HEK293T (cell line): ENCODE measurements at regions not wholly inside any gene's neighbourhood (a gene's known extent, or its start where the extent isn't known, plus 50 kb on each side); places are given as distances from the start of the nearest gene placed in this dataset.
A peak's percentile ranks its signal among the peaks of the same experiment; 100 is the strongest.

Experiments used
- CTCF ChIA-PET: fragments of 350-600 bp; formaldehyde crosslinking; extraction: SDS; loops from one replicate; lab custom pipeline; 2021; ENCODE audit warnings: antibody characterized with exemption, inconsistent platforms; lab: Yijun Ruan, JAX
- POLR2A ChIA-PET: fragments of 350-600 bp; formaldehyde crosslinking; extraction: SDS; loops from one replicate; lab custom pipeline; 2020; ENCODE audit warnings: antibody characterized with exemption, inconsistent platforms; lab: Yijun Ruan, JAX
- DNase-seq: peaks from one replicate; pipeline ENCODE4 v3.0.0; 2012; ENCODE audit warnings: mixed read lengths; ENCODE audit errors: extremely low spot score
- ARNT ChIP-seq: fragments of 450-650 bp; IDR thresholded peaks from 2 replicates; pipeline ENCODE4 v1.6.1; 2017; ENCODE audit warnings: mild to moderate bottlenecking
- BHLHE40 ChIP-seq: fragments of 450-650 bp; IDR thresholded peaks from 2 replicates; pipeline ENCODE4 v1.6.1; 2016; ENCODE audit warnings: mild to moderate bottlenecking, moderate library complexity, borderline replicate concordance
- CTBP1 ChIP-seq: fragments of 450-650 bp; IDR thresholded peaks from 2 replicates; pipeline ENCODE4 v1.6.1; 2016; ENCODE audit warnings: borderline replicate concordance
- ELF4 ChIP-seq: fragments of 450-650 bp; IDR thresholded peaks from 2 replicates; pipeline ENCODE4 v1.6.1; 2017; ENCODE audit warnings: antibody characterized with exemption
- FOXA1 ChIP-seq: fragments of 450-650 bp; IDR thresholded peaks from 2 replicates; pipeline ENCODE4 v1.6.1; 2016; ENCODE audit warnings: mild to moderate bottlenecking
- FOXK2 ChIP-seq: fragments of 450-650 bp; IDR thresholded peaks from 2 replicates; pipeline ENCODE4 v1.6.1; 2016; ENCODE audit warnings: mild to moderate bottlenecking
- FOXM1 ChIP-seq: fragments of 450-650 bp; IDR thresholded peaks from 2 replicates; pipeline ENCODE4 v1.6.1; 2017; ENCODE audit warnings: mild to moderate bottlenecking, borderline replicate concordance
- HDGF ChIP-seq: fragments of 450-650 bp; IDR thresholded peaks from 2 replicates; pipeline ENCODE4 v1.6.1; 2017; ENCODE audit warnings: antibody characterized with exemption, borderline replicate concordance
- L3MBTL2 ChIP-seq: fragments of 450-650 bp; conservative IDR thresholded peaks from 2 replicates; pipeline ENCODE4 v1.6.1; 2016; ENCODE audit warnings: mild to moderate bottlenecking
- LEF1 ChIP-seq: fragments of 450-650 bp; IDR thresholded peaks from 2 replicates; pipeline ENCODE4 v1.6.1; 2017; ENCODE audit warnings: mild to moderate bottlenecking, borderline replicate concordance
- NFRKB ChIP-seq: fragments of 450-650 bp; IDR thresholded peaks from 2 replicates; pipeline ENCODE4 v1.6.1; 2016; ENCODE audit warnings: mild to moderate bottlenecking, moderate library complexity
- SP1 ChIP-seq: fragments of 450-650 bp; IDR thresholded peaks from 2 replicates; pipeline ENCODE4 v1.6.1; 2017
- SUZ12 ChIP-seq: fragments of 450-650 bp; IDR thresholded peaks from 2 replicates; pipeline ENCODE4 v1.6.1; 2016; ENCODE audit warnings: mild to moderate bottlenecking
- TARDBP ChIP-seq: fragments of 450-650 bp; IDR thresholded peaks from 2 replicates; pipeline ENCODE4 v1.6.1; 2016
- ZNF384 ChIP-seq: fragments of 450-650 bp; IDR thresholded peaks from 2 replicates; pipeline ENCODE4 v1.6.1; 2016
- TF ChIP-seq, protein P1 (sequence below): fragments of 450-650 bp; IDR thresholded peaks from 2 replicates; pipeline ENCODE4 v1.6.1; 2016

DNA sequence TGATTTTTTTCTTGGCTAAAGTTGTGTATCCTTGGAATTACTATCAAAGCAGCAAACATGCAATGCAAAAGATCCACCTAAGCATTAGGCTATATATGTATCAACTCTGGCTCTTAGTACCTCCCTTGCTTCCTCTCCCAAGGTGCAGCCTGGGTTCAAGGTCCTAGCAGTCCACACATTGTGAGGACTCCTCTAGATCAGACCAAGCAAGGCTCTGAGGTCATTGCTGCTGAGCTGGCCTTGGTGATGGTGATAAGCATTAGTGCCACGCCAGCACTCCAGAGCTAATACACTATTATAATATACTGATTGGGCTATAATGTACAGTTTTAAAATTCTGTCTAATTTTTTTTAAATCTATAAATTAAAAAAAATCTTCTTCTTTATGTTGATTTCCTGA lies 196.9 kb upstream of the BTG1 start:
- DNase-seq = no peak
- no peak for TF ChIP-seq FOXM1
- no peak for TF ChIP-seq CTBP1
- TF ChIP-seq, protein P1, sequence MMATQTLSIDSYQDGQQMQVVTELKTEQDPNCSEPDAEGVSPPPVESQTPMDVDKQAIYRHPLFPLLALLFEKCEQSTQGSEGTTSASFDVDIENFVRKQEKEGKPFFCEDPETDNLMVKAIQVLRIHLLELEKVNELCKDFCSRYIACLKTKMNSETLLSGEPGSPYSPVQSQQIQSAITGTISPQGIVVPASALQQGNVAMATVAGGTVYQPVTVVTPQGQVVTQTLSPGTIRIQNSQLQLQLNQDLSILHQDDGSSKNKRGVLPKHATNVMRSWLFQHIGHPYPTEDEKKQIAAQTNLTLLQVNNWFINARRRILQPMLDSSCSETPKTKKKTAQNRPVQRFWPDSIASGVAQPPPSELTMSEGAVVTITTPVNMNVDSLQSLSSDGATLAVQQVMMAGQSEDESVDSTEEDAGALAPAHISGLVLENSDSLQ = no peak
- no peak for TF ChIP-seq L3MBTL2
- TF ChIP-seq BHLHE40 = no peak
- no peak for TF ChIP-seq LEF1
- no peak for TF ChIP-seq NFRKB
- no peak for TF ChIP-seq TARDBP
- no peak for TF ChIP-seq ZNF384
- TF ChIP-seq ELF4 = no peak
- no peak for TF ChIP-seq ARNT
- TF ChIP-seq SUZ12 = no peak
- TF ChIP-seq FOXK2 = no peak
- no peak for TF ChIP-seq FOXA1
- TF ChIP-seq SP1 = no peak
- TF ChIP-seq HDGF = no peak
- CTCF ChIA-PET = interaction anchor here (1.0 kb wide), 1 partner anchor 531 kb away, joined by 3 read pairs; no protein-coding TSS in a partner anchor
- POLR2A ChIA-PET = no interaction called here

DNA sequence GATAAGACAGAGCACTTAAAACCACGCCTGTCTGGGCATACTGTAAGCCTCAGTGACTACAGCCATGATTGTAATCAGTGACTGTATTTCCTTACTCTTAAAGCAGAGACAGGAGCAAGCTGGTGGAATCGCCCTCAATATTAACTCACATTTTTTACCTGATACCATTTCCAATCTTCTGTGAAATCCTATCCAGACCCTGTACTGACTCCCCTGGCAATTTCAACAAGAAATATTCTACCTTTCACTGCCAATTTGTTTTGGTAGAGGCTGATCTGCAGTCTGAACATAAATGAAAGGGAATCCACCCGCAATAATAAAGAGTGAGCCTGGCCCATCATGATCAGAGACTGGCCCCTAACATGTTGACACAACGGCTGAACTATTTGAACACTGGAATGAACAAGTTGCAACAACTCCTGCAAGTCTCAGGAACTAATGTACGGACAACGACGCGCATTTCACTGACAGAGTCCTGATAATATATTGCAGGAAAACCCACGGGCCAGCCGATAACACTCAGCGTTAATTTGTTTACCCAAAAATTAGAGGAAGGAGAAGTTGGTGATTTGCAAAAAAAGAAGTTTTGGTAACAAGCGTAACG lies 195.5 kb upstream of the BTG1 start:
- CTCF ChIA-PET = no interaction called here
- POLR2A ChIA-PET = interaction anchor here (1.2 kb wide), 1 partner anchor 195 kb away, joined by 4 read pairs; the partner anchor contains the start of gene BTG1
- peak; percentile 9 for DNase-seq
- TF ChIP-seq FOXA1 (no peak), BHLHE40 (no peak), SP1 (no peak), L3MBTL2 (no peak), ARNT (no peak), NFRKB (no peak), ELF4 (no peak), FOXM1 (no peak), ZNF384 (no peak), TARDBP (no peak), HDGF (no peak), SUZ12 (no peak), LEF1 (no peak), FOXK2 (no peak), CTBP1 (no peak)
- TF ChIP-seq, protein P1 = no peak

DNA sequence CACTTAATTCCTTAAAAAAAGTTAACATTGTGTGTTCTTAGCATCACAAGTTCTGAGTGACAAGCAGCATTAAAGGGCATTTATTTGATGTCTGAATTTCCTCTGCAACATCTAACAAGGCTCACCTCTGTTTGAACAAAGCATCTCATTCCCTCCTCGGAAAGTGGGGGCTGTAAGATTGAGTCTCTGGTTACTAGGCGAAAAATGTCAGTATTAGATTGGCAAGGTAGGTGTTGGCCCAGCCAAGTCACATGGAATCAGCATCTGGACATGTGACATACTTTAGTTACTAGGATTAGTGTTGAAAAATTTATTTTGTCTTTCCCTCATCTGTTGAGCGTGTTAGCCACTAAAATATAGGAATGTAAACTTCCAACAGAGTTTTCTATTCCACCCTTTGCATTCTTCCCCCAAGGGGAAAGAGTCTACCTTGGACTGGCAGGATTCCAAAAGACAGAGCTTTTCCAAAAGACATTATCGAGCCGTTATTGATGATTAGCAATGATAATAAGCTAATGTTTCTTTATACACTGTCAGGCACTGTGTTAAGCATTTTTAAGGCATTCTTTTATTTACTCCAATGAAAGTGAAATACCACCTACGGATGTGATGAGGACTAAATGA lies 194.9 kb upstream of the BTG1 start:
- DNase-seq = no peak
- CTCF ChIA-PET = interaction anchor here (0.6 kb wide), 1 partner anchor 1132 kb away, joined by 3 read pairs; no protein-coding TSS in a partner anchor
- TF ChIP-seq FOXM1 = no peak
- no peak for TF ChIP-seq CTBP1
- no peak for TF ChIP-seq BHLHE40
- TF ChIP-seq TARDBP = no peak
- no peak for TF ChIP-seq SUZ12
- no peak for TF ChIP-seq L3MBTL2
- TF ChIP-seq ZNF384 = no peak
- no peak for TF ChIP-seq NFRKB
- no peak for TF ChIP-seq ELF4
- no peak for TF ChIP-seq HDGF
- TF ChIP-seq SP1 = no peak
- no peak for TF ChIP-seq FOXK2
- POLR2A ChIA-PET = interaction anchor here (1.2 kb wide), 1 partner anchor 195 kb away, joined by 4 read pairs; the partner anchor contains the start of gene BTG1

DNA sequence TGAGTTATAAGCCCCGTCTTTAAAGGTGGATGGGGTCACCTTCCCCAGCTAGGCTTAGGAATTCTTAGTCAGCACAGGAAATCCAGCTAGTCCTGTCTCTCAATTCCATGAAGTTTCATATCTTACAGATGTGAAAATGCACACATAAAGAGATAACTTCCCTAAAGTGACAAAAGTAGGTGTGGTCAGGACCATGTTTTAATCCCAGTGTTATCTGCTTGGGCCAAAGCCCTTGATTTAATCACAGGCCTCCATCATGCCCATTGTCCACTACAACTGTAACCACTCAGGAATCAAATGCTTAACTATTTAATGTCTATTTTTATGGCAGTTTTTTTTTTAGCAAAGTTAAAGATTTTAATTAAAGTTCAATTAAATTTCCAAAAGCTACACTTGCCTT lies 194.4 kb upstream of the BTG1 start:
- POLR2A ChIA-PET = no interaction called here
- DNase-seq = no peak
- CTCF ChIA-PET = interaction anchor here (0.6 kb wide), 1 partner anchor 1132 kb away, joined by 3 read pairs; no protein-coding TSS in a partner anchor
- TF ChIP-seq, protein P1 = no peak
- TF ChIP-seq FOXM1 (no peak), LEF1 (no peak), SUZ12 (no peak), CTBP1 (no peak), FOXA1 (no peak), L3MBTL2 (no peak), SP1 (no peak), HDGF (no peak)

DNA sequence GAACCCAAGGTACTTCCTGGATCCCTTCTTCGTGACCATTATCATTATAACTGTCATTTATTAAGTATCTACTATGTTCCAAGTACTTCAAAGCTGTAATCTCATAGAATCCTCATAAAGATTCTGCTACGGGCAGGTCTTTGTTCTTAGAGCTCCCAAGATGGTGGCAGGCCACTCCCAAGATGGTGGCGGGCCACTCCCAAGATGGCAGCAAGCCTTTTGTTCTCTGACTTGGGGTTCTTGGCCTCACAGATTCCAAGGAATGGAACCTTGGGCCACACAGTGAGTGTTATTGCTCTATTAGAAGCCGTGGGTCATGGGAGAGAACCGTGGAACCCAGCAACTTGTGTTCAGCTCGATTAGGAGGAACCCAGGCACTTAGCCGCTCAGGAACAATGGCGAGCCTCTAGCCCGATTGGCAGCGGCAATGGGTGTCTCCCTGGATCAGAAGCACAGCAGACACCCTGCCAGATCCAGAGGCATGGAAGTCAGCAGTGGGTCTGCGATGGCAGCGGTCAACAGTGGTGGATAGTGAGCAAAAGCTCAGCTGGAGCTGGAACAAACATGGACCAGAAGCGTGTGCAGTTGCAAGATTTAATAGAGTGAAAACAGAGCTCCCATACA lies 193.7 kb upstream of the BTG1 start:
- POLR2A ChIA-PET = no interaction called here
- DNase-seq = no peak
- TF ChIP-seq L3MBTL2 (no peak), SP1 (no peak), SUZ12 (no peak), LEF1 (no peak), ZNF384 (no peak), FOXK2 (no peak), ELF4 (no peak), BHLHE40 (no peak), HDGF (no peak), ARNT (no peak), TARDBP (no peak), FOXM1 (no peak), NFRKB (no peak)
- TF ChIP-seq, protein P1 = no peak
- CTCF ChIA-PET = no interaction called here
